HEK293T (cell line): ENCODE measurements at regions not wholly inside any gene's neighbourhood (a gene's known extent, or its start where the extent isn't known, plus 50 kb on each side); places are given as distances from the start of the nearest gene placed in this dataset.

ENCODE experiments used
- ARNT ChIP-seq: fragments of 450-650 bp; IDR thresholded peaks from 2 replicates; pipeline ENCODE4 v1.6.1; 2017; ENCODE audit warnings: mild to moderate bottlenecking
- BHLHE40 ChIP-seq: fragments of 450-650 bp; IDR thresholded peaks from 2 replicates; pipeline ENCODE4 v1.6.1; 2016; ENCODE audit warnings: mild to moderate bottlenecking, moderate library complexity, borderline replicate concordance
- CTBP1 ChIP-seq: fragments of 450-650 bp; IDR thresholded peaks from 2 replicates; pipeline ENCODE4 v1.6.1; 2016; ENCODE audit warnings: borderline replicate concordance
- FOXA1 ChIP-seq: fragments of 450-650 bp; IDR thresholded peaks from 2 replicates; pipeline ENCODE4 v1.6.1; 2016; ENCODE audit warnings: mild to moderate bottlenecking
- FOXM1 ChIP-seq: fragments of 450-650 bp; IDR thresholded peaks from 2 replicates; pipeline ENCODE4 v1.6.1; 2017; ENCODE audit warnings: mild to moderate bottlenecking, borderline replicate concordance
- HDGF ChIP-seq: fragments of 450-650 bp; IDR thresholded peaks from 2 replicates; pipeline ENCODE4 v1.6.1; 2017; ENCODE audit warnings: antibody characterized with exemption, borderline replicate concordance
- LEF1 ChIP-seq: fragments of 450-650 bp; IDR thresholded peaks from 2 replicates; pipeline ENCODE4 v1.6.1; 2017; ENCODE audit warnings: mild to moderate bottlenecking, borderline replicate concordance
- NFRKB ChIP-seq: fragments of 450-650 bp; IDR thresholded peaks from 2 replicates; pipeline ENCODE4 v1.6.1; 2016; ENCODE audit warnings: mild to moderate bottlenecking, moderate library complexity
- SP1 ChIP-seq: fragments of 450-650 bp; IDR thresholded peaks from 2 replicates; pipeline ENCODE4 v1.6.1; 2017
- ZNF384 ChIP-seq: fragments of 450-650 bp; IDR thresholded peaks from 2 replicates; pipeline ENCODE4 v1.6.1; 2016

- TF ChIP-seq NFRKB (no peak), ZNF384 (no peak), FOXA1 (no peak), HDGF (no peak), FOXM1 (no peak), ARNT (no peak), SP1 (no peak), BHLHE40 (no peak), CTBP1 (no peak), LEF1 (no peak)
Measured at GRCh38 chr2:154620471-154620870, 78.0 kb upstream of the KCNJ3 start.
